Testis (tissue), 2 donors: ENCODE measurements at regions not wholly inside any gene's neighbourhood (a gene's known extent, or its start where the extent isn't known, plus 50 kb on each side); places are given as distances from the start of the nearest gene placed in this dataset.

Experiments
- DNase-seq: peaks from one replicate; pipeline ENCODE4 v3.0.0-alpha.2; 2019
- H3K27ac ChIP-seq, 2 donors: fragments of 200-600 bp; sonication (generic); one replicate each; pipeline ENCODE4 v1.5.1; 2019
- H3K27me3 ChIP-seq: fragments of 200-600 bp; sonication (generic); one replicate; pipeline ENCODE4 v1.5.1; 2019
- H3K36me3 ChIP-seq: fragments of 200-600 bp; sonication (generic); one replicate; pipeline ENCODE4 v1.5.1; 2017; ENCODE audit warnings: low read depth; ENCODE audit errors: missing control alignments
- H3K4me1 ChIP-seq: fragments of 200-600 bp; sonication (generic); one replicate; pipeline ENCODE4 v1.5.1; 2019
- H3K4me3 ChIP-seq, 2 donors: fragments of 200-600 bp; sonication (generic); one replicate each; pipeline ENCODE4 v1.5.1; 2017 to 2019
- H3K9me3 ChIP-seq: fragments of 200-600 bp; sonication (generic); one replicate; pipeline ENCODE4 v1.5.1; 2017
- POLR2A ChIP-seq: fragments of 450-650 bp; IDR thresholded peaks from one replicate; pipeline ENCODE4 v1.6.1; 2017; ENCODE audit warnings: antibody characterized with exemption, mild to moderate bottlenecking, moderate library complexity
- WGBS, 2 donors: methylation state at CpG; one replicate each; pipeline ENCODE4 v1.1.5; 2018; 5-methylcytosine and 5-hydroxymethylcytosine counted together
- intact Hi-C: fragments of 100-400 bp; cut with DNase I; formaldehyde crosslinking; loops from one replicate; pipeline ENCODE4 v1.15.1; 2023; ENCODE audit warnings: low total_unique reads
- TF ChIP-seq, protein P1 (sequence below), 3 experiments: fragments of 450-650 bp in 2 of 3; fragments of 200-600 bp in 1 of 3; sonication (generic) in 1 of 3; IDR thresholded peaks; one replicate each; pipeline ENCODE4 v1.5.1; 2016 to 2019; ENCODE audit warnings: antibody characterized with exemption in 3 of 3, mild to moderate bottlenecking in 2 of 3, moderate library complexity in 1 of 3

- DNase-seq = no peak
- intact Hi-C loops = no loop called here
- WGBS, 2 donors = 86 to 87% methylated on average over 10 to 12 of the region's 12 CpGs
- TF ChIP-seq, protein P1, sequence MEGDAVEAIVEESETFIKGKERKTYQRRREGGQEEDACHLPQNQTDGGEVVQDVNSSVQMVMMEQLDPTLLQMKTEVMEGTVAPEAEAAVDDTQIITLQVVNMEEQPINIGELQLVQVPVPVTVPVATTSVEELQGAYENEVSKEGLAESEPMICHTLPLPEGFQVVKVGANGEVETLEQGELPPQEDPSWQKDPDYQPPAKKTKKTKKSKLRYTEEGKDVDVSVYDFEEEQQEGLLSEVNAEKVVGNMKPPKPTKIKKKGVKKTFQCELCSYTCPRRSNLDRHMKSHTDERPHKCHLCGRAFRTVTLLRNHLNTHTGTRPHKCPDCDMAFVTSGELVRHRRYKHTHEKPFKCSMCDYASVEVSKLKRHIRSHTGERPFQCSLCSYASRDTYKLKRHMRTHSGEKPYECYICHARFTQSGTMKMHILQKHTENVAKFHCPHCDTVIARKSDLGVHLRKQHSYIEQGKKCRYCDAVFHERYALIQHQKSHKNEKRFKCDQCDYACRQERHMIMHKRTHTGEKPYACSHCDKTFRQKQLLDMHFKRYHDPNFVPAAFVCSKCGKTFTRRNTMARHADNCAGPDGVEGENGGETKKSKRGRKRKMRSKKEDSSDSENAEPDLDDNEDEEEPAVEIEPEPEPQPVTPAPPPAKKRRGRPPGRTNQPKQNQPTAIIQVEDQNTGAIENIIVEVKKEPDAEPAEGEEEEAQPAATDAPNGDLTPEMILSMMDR (IDR thresholded peaks at IDR 0.05) = no peak
- no peak for TF ChIP-seq POLR2A
- no peak overlapping the region for H3K4me3 ChIP-seq
- H3K27me3 ChIP-seq = no peaks in the 10 kb centered on the region
- H3K36me3 ChIP-seq = no peaks in the 10 kb centered on the region
- H3K9me3 ChIP-seq = no peaks in the 10 kb centered on the region
- H3K27ac ChIP-seq = no peak overlapping the region
- no peaks in the 10 kb centered on the region for H3K4me1 ChIP-seq
Measured at GRCh38 chr14:101049511-101049910, 146.0 kb upstream of the RTL1 start.

DNA sequence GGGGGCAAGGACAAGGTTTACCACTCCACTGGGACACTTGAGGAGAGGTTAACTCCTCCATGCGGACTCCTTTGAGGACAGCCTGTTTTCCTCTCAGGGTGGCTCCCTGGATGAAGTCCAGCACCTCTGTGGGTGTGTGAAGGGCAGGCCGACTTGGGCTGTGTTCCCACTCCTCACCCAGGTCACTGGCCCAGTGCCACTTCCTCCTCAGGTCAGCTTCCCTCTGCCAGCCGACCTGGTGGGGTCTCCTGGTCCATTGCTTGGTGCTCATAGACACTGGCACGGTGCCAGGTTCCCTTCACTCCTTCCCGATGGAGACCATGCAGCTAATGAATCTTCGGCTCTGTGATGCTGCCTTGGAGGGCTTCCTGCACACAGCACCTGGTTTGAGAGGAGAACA, 146.4 kb upstream of the RTL1 start:
- no peaks in the 10 kb centered on the region for H3K27me3 ChIP-seq
- 80% methylated on average over 1 to 6 of the region's 6 CpGs for WGBS, 2 donors
- H3K4me3 ChIP-seq = no peak overlapping the region
- H3K9me3 ChIP-seq = no peaks in the 10 kb centered on the region
- H3K36me3 ChIP-seq = no peaks in the 10 kb centered on the region
- H3K4me1 ChIP-seq = no peaks in the 10 kb centered on the region
- intact Hi-C loops = no loop called here
- no peak for TF ChIP-seq POLR2A
- TF ChIP-seq, protein P1 (IDR thresholded peaks at IDR 0.05) = no peak
- no peak overlapping the region for H3K27ac ChIP-seq
- no peak for DNase-seq

DNA sequence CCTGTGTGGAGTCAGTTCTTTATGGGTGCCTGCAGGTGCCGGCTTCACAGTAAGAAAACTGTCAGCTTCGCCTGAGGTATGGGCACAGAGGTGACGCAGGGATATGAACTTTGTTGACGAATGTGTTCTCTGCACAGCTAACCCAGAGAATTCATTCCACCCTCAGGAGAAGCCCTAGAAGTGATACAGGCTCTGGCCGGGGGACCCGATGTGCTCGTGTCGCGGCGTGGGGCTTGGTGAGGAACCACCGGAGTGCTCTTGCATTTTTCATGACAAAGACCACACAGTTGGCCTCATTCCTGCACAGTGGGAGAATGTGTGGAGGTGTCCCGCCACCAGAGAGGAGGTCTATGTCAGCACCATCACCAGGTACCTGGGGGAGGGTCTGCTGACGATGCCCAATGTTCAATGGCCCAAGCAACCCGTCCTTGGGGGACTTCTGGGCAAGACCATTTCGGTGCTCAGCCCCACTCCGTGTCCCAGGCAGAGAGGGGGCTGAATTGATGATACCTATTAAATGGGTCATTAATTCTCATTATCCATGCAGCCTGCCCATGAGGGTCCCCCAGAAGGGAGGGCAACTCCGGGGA, 147.5 kb upstream of the RTL1 start:
- 95 to 97% methylated on average over 15 to 17 of the region's 17 CpGs for WGBS, 2 donors
- DNase-seq = no peak
- intact Hi-C loops = no loop called here
- H3K27ac ChIP-seq = no peak overlapping the region
- no peak overlapping the region for H3K4me3 ChIP-seq
- H3K36me3 ChIP-seq = no peaks in the 10 kb centered on the region
- H3K27me3 ChIP-seq = no peaks in the 10 kb centered on the region
- H3K9me3 ChIP-seq = no peaks in the 10 kb centered on the region
- H3K4me1 ChIP-seq = no peaks in the 10 kb centered on the region
- TF ChIP-seq, protein P1 (IDR thresholded peaks at IDR 0.05) = no peak
- TF ChIP-seq POLR2A = no peak

GRCh38 chr14:101054671-101055070, 151.1 kb upstream of the RTL1 start:
- no peaks in the 10 kb centered on the region for H3K4me1 ChIP-seq
- no peak for DNase-seq
- H3K36me3 ChIP-seq = no peaks in the 10 kb centered on the region
- WGBS, 2 donors = 97 to 98% methylated on average over 5 to 7 of the region's 7 CpGs
- H3K27ac ChIP-seq = no peak overlapping the region
- TF ChIP-seq, protein P1 (IDR thresholded peaks at IDR 0.05) = no peak
- no peak for TF ChIP-seq POLR2A
- H3K9me3 ChIP-seq = no peaks in the 10 kb centered on the region
- H3K27me3 ChIP-seq = no peaks in the 10 kb centered on the region
- no peak overlapping the region for H3K4me3 ChIP-seq
- intact Hi-C loops = no loop called here

- no peaks in the 10 kb centered on the region for H3K36me3 ChIP-seq
- H3K4me3 ChIP-seq = no peak overlapping the region
- H3K27me3 ChIP-seq = no peaks in the 10 kb centered on the region
- WGBS, 2 donors = 95 to 96% methylated on average over 15 of the region's 15 CpGs
- no peaks in the 10 kb centered on the region for H3K9me3 ChIP-seq
- no peaks in the 10 kb centered on the region for H3K4me1 ChIP-seq
- no peak for DNase-seq
- no peak overlapping the region for H3K27ac ChIP-seq
- no peak for TF ChIP-seq POLR2A
- TF ChIP-seq, protein P1 (IDR thresholded peaks at IDR 0.05) = no peak
- intact Hi-C loops = no loop called here
Measured at GRCh38 chr14:101055106-101055662, 151.7 kb upstream of the RTL1 start.
